NCI-H226 (cell line): ENCODE measurements at regions not wholly inside any gene's neighbourhood (a gene's known extent, or its start where the extent isn't known, plus 50 kb on each side); places are given as distances from the start of the nearest gene placed in this dataset.

Experiments used
- DNase-seq: peaks from one replicate; pipeline ENCODE4 v3.0.0-alpha.2; 2015

GRCh38 chr9:86794391-86795046 is 152.8 kb downstream of the GAS1 start:
- peak; percentile 69 for DNase-seq

- peak; percentile 47 for DNase-seq
These were observed 155.2 kb downstream of the GAS1 start for GRCh38 chr9:86792136-86792535.

DNA sequence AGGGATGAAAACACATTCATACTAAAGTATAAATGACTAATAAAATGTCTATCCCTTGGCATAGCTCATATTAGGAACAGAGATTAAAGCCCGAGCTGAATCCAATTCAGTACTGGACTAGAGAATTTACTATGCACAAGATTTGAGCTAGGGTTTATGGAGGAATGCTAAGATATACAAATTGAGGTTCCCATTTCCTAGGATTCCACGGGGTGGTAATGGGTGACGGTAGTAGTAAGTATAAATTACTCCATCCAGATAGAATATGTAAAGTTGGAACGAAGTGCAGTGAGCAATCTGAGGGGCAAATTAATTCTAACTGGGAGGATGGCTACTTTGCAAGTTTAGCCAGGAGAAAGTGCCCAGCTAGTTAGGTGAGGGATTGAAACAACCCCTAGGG is 156.5 kb downstream of the GAS1 start:
- no peak for DNase-seq

DNA sequence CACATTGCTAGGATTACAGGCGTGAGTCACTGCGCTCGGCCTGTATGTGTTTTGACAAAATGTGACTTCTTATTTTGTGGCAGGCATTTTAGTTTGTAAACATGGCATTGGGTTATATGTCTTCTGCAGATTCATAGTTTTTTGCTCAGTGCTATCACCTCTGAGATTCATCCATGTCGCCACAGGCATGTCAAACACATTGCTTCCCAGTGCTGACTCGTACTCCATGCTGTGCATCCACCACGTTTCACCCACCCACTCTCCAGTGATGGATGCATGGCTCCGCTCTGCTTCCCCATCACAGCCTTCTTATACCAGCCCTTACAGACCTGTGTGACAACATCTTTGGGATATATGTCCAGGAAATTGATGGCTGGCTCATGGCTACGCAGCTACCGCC is 158.8 kb downstream of the GAS1 start:
- DNase-seq = peak; percentile 41

GRCh38 chr9:86783884-86784283 is 163.4 kb downstream of the GAS1 start:
- DNase-seq = peak; percentile 88

- DNase-seq = no peak
These were observed 164.5 kb downstream of the GAS1 start for GRCh38 chr9:86782831-86783230.

GRCh38 chr9:86778761-86779160 is 168.5 kb downstream of the GAS1 start:
- no peak for DNase-seq

DNA sequence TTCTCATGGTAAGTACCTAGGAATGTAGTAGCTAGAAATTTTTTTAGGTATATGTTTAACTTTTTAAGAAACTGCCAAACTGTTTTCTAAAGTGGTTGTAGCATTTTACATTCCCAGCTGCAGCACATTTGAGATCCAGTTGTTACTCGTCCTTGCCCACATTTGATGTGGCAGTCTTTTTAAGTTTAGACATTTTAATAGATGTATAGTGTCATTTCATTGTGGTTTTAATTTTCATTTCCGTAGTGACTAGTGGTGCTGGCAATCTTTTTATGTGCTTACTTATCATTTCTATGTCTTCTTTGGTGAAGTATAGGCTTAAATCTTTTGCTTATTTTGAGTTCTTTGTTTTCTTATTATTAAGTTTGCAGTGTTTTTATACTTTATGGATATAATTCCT is 171.6 kb downstream of the GAS1 start:
- DNase-seq = no peak

GRCh38 chr9:86774116-86774515 is 173.2 kb downstream of the GAS1 start:
- no peak for DNase-seq

- no peak for DNase-seq
These were observed 173.8 kb downstream of the GAS1 start for GRCh38 chr9:86773422-86773945.

GRCh38 chr9:86772635-86772993 is 174.7 kb downstream of the GAS1 start:
- no peak for DNase-seq

DNA sequence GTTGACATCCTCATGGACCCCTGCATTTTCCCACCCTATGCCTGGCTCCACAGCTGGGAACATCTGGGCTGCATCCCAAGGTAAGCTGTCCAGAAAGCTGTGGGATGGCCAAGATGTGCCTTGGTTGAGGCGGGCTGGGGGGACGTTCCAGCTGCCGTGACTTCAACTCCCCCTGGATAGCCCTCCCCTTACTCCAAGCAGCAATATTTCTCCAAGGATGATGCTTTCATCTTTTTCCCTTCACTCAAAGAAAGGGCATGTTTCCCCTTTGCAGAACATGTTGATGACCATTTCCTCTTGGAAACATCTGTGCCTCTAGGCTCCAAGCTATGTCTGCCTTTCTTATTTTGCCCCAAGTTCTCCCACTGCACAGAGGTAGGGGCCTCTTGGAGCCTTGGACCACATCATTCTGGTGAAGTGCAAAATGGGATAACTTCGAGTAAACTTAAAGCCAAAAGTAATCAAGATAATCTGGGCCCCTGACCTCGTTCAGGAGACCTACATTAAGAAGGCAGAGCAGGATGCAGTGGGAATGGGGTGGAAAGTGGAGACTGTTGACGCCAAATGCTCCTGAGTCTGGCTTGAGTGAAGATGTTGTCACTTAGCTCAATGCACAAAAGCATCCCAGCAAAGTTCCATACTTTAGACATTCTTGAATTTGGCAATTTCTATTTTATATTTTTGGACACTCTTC is 175.2 kb downstream of the GAS1 start:
- DNase-seq = no peak

DNA sequence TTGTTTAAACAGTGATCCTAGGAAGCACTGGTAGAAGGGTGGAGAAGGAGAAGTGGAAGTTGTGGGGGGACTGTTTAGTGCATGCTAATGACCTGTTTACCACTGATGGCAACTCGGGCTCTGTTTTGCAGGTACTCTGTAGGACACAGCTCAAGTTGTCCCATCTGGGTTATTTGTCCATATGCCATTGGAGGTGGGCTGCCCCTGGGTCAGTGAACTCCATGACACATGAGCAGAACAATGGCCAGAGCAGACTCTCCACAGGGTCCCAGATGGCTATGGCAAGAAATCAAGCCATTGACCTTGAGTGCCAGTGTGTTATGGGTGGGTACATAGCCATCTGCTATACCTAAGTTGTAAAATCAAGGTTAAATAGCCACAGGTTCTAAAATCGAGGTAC is 175.9 kb downstream of the GAS1 start:
- DNase-seq = no peak

DNA sequence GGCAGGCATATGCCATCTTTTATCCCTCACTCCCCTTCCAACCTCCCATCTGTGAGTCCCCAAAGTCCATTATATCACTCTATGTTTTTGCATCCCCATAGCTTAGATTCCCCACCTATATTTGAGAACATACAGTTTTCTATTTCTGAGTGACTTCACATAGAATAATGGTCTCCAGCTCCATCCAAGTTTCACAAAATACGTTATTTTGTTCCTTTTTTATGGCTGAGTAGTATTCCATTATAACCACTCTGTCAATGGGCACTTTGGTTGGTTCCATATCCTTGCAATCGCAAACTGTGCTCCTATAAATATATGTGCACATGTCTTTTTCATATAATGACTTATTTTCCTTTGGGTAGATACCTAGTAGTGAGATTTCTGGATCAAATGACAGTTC is 178.6 kb downstream of the GAS1 start:
- no peak for DNase-seq

GRCh38 chr9:86768020-86768419 is 179.3 kb downstream of the GAS1 start:
- DNase-seq = no peak

DNA sequence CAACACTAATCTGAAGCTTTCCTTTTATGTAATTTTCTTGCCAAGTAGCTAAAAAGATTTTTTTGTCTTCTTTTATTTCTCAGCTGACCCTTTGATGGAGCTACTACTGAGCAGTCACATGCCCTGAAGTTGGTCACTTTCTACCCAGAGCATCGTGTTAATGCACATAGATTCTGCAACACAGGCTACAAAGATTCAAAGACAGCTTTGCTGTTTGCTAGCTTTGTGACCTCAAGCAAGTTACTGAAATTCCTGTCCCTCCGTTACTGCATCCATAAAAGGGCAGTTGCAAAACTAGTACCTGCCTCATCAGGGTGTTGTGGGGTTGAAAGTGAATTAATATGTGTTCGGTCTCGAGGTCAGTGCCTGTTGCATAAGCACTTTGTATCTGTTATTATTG is 179.9 kb downstream of the GAS1 start:
- DNase-seq = no peak

DNA sequence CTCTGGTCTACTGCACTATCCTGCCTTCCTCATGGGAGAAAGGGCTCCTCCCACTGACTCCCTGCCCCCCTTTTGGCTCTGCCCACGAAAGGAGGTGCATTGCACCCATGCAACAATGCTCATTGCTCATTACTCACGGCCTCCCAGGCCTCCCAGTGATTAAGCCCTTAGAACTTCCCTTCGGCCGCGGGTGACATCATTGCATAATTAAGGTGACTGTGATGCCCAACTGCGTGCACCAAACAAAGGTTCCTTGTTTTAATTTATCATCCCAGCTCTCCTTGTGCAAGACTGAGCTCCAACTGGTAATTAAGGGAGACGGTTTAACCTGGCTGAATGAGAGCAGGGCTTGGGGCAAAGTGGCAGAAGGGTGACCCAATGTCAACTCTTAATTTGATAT is 180.4 kb downstream of the GAS1 start:
- peak; percentile 73 for DNase-seq

GRCh38 chr9:86766511-86766910 is 180.8 kb downstream of the GAS1 start:
- DNase-seq = no peak

DNA sequence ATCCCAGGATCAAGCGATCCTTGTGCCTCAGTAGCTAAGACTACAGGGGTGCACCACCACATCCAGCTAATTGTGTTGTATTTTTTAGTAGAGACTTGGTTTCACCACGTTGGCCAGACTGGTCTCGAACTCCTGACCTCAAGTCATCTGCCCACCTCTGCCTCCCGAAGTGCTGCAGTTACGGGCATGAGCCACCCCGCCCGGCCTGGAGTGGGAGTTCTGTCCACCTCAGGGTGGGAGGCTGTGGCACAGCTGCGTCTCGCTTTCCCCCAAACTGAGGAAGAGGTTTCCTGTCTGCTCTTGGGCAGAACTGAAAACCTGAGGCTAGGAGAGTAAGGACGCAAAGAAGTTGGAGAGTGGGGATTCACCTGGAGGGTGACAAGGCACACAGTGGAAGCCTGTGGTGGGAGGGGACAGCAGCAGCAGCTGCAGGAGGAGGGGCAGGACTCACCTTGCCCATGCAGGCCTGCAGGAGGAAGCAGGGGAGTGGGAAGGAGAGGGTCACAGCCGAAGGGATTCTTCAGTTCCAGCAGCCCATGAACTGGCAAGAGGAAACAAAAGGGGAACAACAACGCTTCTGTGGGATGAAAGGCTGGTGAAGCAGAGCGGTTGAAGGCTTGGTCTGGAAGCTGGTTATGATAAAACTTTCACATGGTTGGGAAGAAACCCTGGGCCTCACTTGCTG is 181.4 kb downstream of the GAS1 start:
- no peak for DNase-seq

GRCh38 chr9:86764671-86765343 is 182.5 kb downstream of the GAS1 start:
- DNase-seq = no peak

GRCh38 chr9:86764221-86764624 is 183.1 kb downstream of the GAS1 start:
- no peak for DNase-seq

DNA sequence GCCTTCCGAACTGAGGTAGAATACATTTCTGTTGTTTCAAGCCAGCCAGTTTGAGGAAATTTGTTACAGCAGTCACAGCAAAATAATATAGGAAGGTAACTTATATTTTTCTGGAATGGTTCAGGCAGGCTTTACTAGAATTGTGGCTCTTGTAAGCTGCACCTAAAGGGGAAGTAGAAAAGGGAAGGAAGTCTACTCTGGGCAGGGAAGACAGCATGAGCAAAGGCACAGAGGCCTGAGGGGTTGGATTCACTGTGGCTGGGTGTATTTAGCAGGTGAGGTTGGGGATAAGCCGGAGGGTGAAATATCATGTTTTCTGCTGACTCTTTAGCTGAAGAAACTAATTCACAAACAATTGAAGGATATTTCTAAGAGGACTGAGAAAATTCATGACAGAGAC is 183.5 kb downstream of the GAS1 start:
- no peak for DNase-seq

DNA sequence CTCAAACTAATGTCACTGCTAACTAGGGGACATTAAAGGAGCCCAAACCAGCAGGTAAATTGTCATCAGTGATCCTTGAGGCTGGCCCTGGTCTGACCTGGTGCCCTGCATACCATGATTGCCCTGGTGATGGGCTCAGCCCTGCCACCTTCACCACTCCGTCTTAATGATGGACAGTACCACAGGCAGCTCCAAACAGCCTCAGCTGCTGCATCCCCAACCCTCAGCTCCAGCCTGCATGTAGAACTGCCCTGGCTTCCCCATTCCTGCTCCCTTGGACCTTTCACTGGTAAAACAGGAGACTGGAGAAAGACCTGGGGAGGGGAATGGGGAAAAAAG is 190.0 kb downstream of the GAS1 start:
- no peak for DNase-seq
